OCI-LY3 (cell line): ENCODE measurements at regions not wholly inside any gene's neighbourhood (a gene's known extent, or its start where the extent isn't known, plus 50 kb on each side); places are given as distances from the start of the nearest gene placed in this dataset.

Experiments used
- CTCF ChIP-seq: fragments of 200-600, 300-600 bp; sonication (generic); IDR thresholded peaks from 2 replicates; pipeline ENCODE4 v1.5.1; 2014; ENCODE audit warnings: antibody characterized with exemption, low read length, low read depth
- EZH2phosphoT487 ChIP-seq: fragments of 200-600 bp; shearing (Covaris generic); IDR thresholded peaks from 2 replicates; pipeline ENCODE4 v1.6.1; 2018; ENCODE audit warnings: antibody characterized with exemption, mixed run types, low read depth

- TF ChIP-seq CTCF (no peak), EZH2phosphoT487 (no peak)
These were observed 166.9 kb upstream of the DIO2 start for GRCh38 chr14:80378084-80378690.
